HCT116 (cell line): ENCODE measurements at regions not wholly inside any gene's neighbourhood (a gene's known extent, or its start where the extent isn't known, plus 50 kb on each side); places are given as distances from the start of the nearest gene placed in this dataset.

Experiments used
- ATAC-seq: fragments of 200-7000 bp; cut with Tn5 transposase; 2 replicates; pipeline ENCODE4 v1.9.1; 2020; ENCODE audit warnings: mild to moderate bottlenecking, moderate library complexity
- BruUV-seq: library from RNA; stranded (reverse); fragments of 400-500 nt; replicated peaks from 2 replicates; lab custom pipeline; 2021; lab: Mats Ljungman, UMichigan
- CTCF ChIA-PET: fragments of 300-600 bp; sonication (Branson Sonifier 250); formaldehyde crosslinking; loops from one replicate; lab custom pipeline; 2021; ENCODE audit warnings: antibody characterized with exemption; lab: Charles Lee
- POLR2A ChIA-PET: fragments of 300-600, 350-600 bp; sonication (Branson Sonifier 250); formaldehyde crosslinking; loops from one replicate; lab custom pipeline; 2021; ENCODE audit warnings: antibody characterized with exemption; lab: Charles Lee
- RAD21 ChIA-PET, 2 experiments: fragments of 300-600 bp; sonication (Branson Sonifier 250); formaldehyde crosslinking; loops; one replicate each; lab custom pipeline; 2023; ENCODE audit warnings: low total read pairs in 2 of 2; ENCODE audit not compliant: uncharacterized antibody in 2 of 2, unreplicated experiment in 2 of 2, low non-redundant PET in 1 of 2; lab: Charles Lee
- DNase-seq: peaks from one replicate; pipeline ENCODE4 v3.0.0-alpha.2; 2010; ENCODE audit warnings: low read depth, low spot score
- H2AFZ ChIP-seq: fragments of 200-600 bp; shearing (Covaris generic), sonication (generic); 2 replicates; pipeline ENCODE4 v1.6.1; 2017; ENCODE audit warnings: low read depth, mixed run types, mixed read lengths, antibody characterized with exemption, low read length; ENCODE audit not compliant: poor library complexity, severe bottlenecking
- H3K27ac ChIP-seq: 2 replicates; pipeline ENCODE4 v1.5.1; 2012; ENCODE audit warnings: low read depth, low read length
- H3K27me3 ChIP-seq: fragments of 200-600 bp; sonication (generic); 2 replicates; pipeline ENCODE4 v1.6.1; 2016; ENCODE audit warnings: mixed run types, low read length, mixed read lengths; ENCODE audit not compliant: insufficient read depth
- H3K36me3 ChIP-seq, 2 experiments: fragments of 200-500 bp in 1 of 2; fragments of 200-600 bp in 1 of 2; sonication (Bioruptor generic) in 1 of 2; sonication (generic) in 1 of 2; 2 replicates each; pipeline versions ENCODE4 v1.5.1 to v1.6.1; 2014 to 2016; ENCODE audit warnings: low read length in 2 of 2, inconsistent platforms in 1 of 2, mixed read lengths in 1 of 2, mixed run types in 1 of 2; ENCODE audit not compliant: insufficient read depth in 2 of 2, control insufficient read depth in 1 of 2
- H3K4me1 ChIP-seq, 2 experiments: fragments of 200-600 bp in 1 of 2; sonication (generic) in 1 of 2; 2 replicates each; pipeline versions ENCODE4 v1.5.1 to v1.6.1; 2012 to 2017; ENCODE audit warnings: low read length in 2 of 2, inconsistent platforms in 1 of 2, mild to moderate bottlenecking in 1 of 2, mixed read lengths in 1 of 2, mixed run types in 1 of 2, moderate library complexity in 1 of 2; ENCODE audit not compliant: insufficient read depth in 2 of 2, control insufficient read depth in 1 of 2
- H3K4me2 ChIP-seq: fragments of 200-600 bp; sonication (generic); 2 replicates; pipeline ENCODE4 v1.6.1; 2017; ENCODE audit warnings: mixed run types, low read length, mixed read lengths
- H3K4me3 ChIP-seq, 2 experiments: fragments of 200-600 bp in 1 of 2; sonication (generic) in 1 of 2; replicated peaks in 1 of 2; 2 replicates each; pipeline ENCODE4 v1.5.1; 2011 to 2016; ENCODE audit warnings: low read length in 2 of 2, control low read depth in 1 of 2, low read depth in 1 of 2, mild to moderate bottlenecking in 1 of 2, mixed read lengths in 1 of 2, mixed run types in 1 of 2
- H3K79me2 ChIP-seq: fragments of 200-600 bp; sonication (generic); 2 replicates; pipeline ENCODE4 v1.6.1; 2017; ENCODE audit warnings: mild to moderate bottlenecking, mixed run types, low read length, moderate library complexity, mixed read lengths; ENCODE audit not compliant: insufficient read depth
- H3K9ac ChIP-seq: fragments of 200-600 bp; sonication (generic); 2 replicates; pipeline ENCODE4 v1.6.1; 2016; ENCODE audit warnings: low read length, mixed read lengths
- H3K9me2 ChIP-seq: fragments of 200-600 bp; sonication (generic), shearing (Covaris generic); 2 replicates; pipeline ENCODE4 v1.6.1; 2017; ENCODE audit warnings: mixed run types, mild to moderate bottlenecking, moderate library complexity; ENCODE audit not compliant: insufficient read depth
- H3K9me3 ChIP-seq, 2 experiments: fragments of 200-500 bp in 1 of 2; fragments of 200-600 bp in 1 of 2; sonication (Bioruptor generic) in 1 of 2; sonication (generic) in 1 of 2; 2 replicates each; pipeline ENCODE4 v1.6.1; 2014 to 2017; ENCODE audit warnings: low read length in 2 of 2, mixed read lengths in 2 of 2, inconsistent platforms in 1 of 2, low read depth in 1 of 2, mild to moderate bottlenecking in 1 of 2, mixed run types in 1 of 2, moderate library complexity in 1 of 2; ENCODE audit not compliant: control insufficient read depth in 1 of 2, insufficient read depth in 1 of 2
- H4K20me1 ChIP-seq: fragments of 200-600 bp; sonication (generic), shearing (Covaris generic); 2 replicates; pipeline ENCODE4 v1.6.1; 2017; ENCODE audit warnings: mixed run types, mild to moderate bottlenecking, moderate library complexity; ENCODE audit not compliant: insufficient read depth
- ATF3 ChIP-seq: IDR thresholded peaks from 2 replicates; pipeline ENCODE4 v1.6.1; 2012
- CBX3 ChIP-seq: IDR thresholded peaks from 2 replicates; pipeline ENCODE4 v1.6.1; 2012; ENCODE audit warnings: low read depth
- CEBPB ChIP-seq: IDR thresholded peaks from 2 replicates; pipeline ENCODE4 v1.6.1; 2012; ENCODE audit warnings: low read depth
- CTCF ChIP-seq, 3 experiments: fragments of 200-600 bp in 1 of 3; sonication (generic) in 1 of 3; IDR thresholded peaks in 2 of 3; conservative IDR thresholded peaks in 1 of 3; 2 replicates each; pipeline ENCODE4 v1.5.1; 2012 to 2017; ENCODE audit warnings: low read depth in 2 of 3, low read length in 2 of 3, antibody characterized with exemption in 1 of 3, borderline replicate concordance in 1 of 3, control low read depth in 1 of 3, mild to moderate bottlenecking in 1 of 3, mixed read lengths in 1 of 3, mixed run types in 1 of 3, moderate library complexity in 1 of 3; ENCODE audit not compliant: insufficient read depth in 1 of 3
- EGR1 ChIP-seq: IDR thresholded peaks from 2 replicates; pipeline ENCODE4 v1.6.1; 2012; ENCODE audit warnings: low read depth
- ELF1 ChIP-seq: IDR thresholded peaks from 2 replicates; pipeline ENCODE4 v1.6.1; 2012; ENCODE audit warnings: low read depth, borderline replicate concordance
- EZH2 ChIP-seq: fragments of 200-600 bp; sonication (generic); IDR thresholded peaks from 2 replicates; pipeline ENCODE4 v1.6.1; 2017; ENCODE audit warnings: antibody characterized with exemption, mixed run types
- EZH2phosphoT487 ChIP-seq: fragments of 200-600 bp; IDR thresholded peaks from 2 replicates; pipeline ENCODE4 v1.6.1; 2018; ENCODE audit warnings: antibody characterized with exemption, borderline replicate concordance
- FOSL1 ChIP-seq: IDR thresholded peaks from 2 replicates; pipeline ENCODE4 v1.6.1; 2012; ENCODE audit warnings: low read depth
- JUND ChIP-seq: IDR thresholded peaks from 2 replicates; pipeline ENCODE4 v1.6.1; 2012
- MAX ChIP-seq: IDR thresholded peaks from 2 replicates; pipeline ENCODE4 v1.6.1; 2012
- POLR2A ChIP-seq: IDR thresholded peaks from 2 replicates; pipeline ENCODE4 v1.7.0; 2011; ENCODE audit warnings: borderline replicate concordance; ENCODE audit not compliant: insufficient read depth, insufficient read length; ENCODE audit errors: extremely low read depth
- RAD21 ChIP-seq: IDR thresholded peaks from 2 replicates; pipeline ENCODE4 v1.6.1; 2012; ENCODE audit warnings: low read depth, mild to moderate bottlenecking
- SIN3A ChIP-seq: IDR thresholded peaks from 2 replicates; pipeline ENCODE4 v1.6.1; 2012; ENCODE audit warnings: low read depth
- SP1 ChIP-seq: IDR thresholded peaks from 2 replicates; pipeline ENCODE4 v1.6.1; 2012; ENCODE audit warnings: low read depth
- SRF ChIP-seq: IDR thresholded peaks from 2 replicates; pipeline ENCODE4 v1.6.1; 2012; ENCODE audit warnings: low read depth
- TCF7L2 ChIP-seq: IDR thresholded peaks from 2 replicates; pipeline ENCODE4 v1.7.0; 2011; ENCODE audit warnings: borderline replicate concordance, inconsistent platforms; ENCODE audit not compliant: insufficient read depth, insufficient read length; ENCODE audit errors: extremely low read depth
- YY1 ChIP-seq: IDR thresholded peaks from 2 replicates; pipeline ENCODE4 v1.6.1; 2011; ENCODE audit warnings: low read length, low read depth, moderate library complexity, mild to moderate bottlenecking; ENCODE audit not compliant: insufficient replicate concordance; ENCODE audit errors: extremely low read depth
- ZBTB33 ChIP-seq: IDR thresholded peaks from 2 replicates; pipeline ENCODE4 v1.6.1; 2011; ENCODE audit warnings: mild to moderate bottlenecking, low read length, moderate library complexity; ENCODE audit not compliant: insufficient replicate concordance; ENCODE audit errors: extremely low read depth
- ZNF274 ChIP-seq: fragments of 200-500 bp; sonication (Bioruptor generic); IDR thresholded peaks from 2 replicates; pipeline ENCODE4 v1.6.1; 2014; ENCODE audit warnings: mild to moderate bottlenecking, low read depth, low read length, inconsistent platforms
- intact Hi-C: fragments of 100-400 bp; cut with micrococcal nuclease; formaldehyde crosslinking; loops from 2 replicates; pipeline ENCODE4 v1.10.0; 2022

- TF ChIP-seq YY1, result no peak
- no peak for TF ChIP-seq EZH2
- no peak for TF ChIP-seq ELF1
- no peak for TF ChIP-seq JUND
- TF ChIP-seq ATF3, result no peak
- no peak for TF ChIP-seq CEBPB
Observed at GRCh38 chr1:239539812-239540211, 153.4 kb downstream of the CHRM3 start (continued).

- Histone ChIP-seq H3K36me3 (no peaks in the 10 kb centered on the region), H3K4me2 (no peak overlapping the region), H3K4me3 (no peak overlapping the region), H2AFZ (no peak overlapping the region), H3K9me2 (no peaks in the 10 kb centered on the region), H3K27ac (no peak overlapping the region), H3K9ac (no peak overlapping the region), H3K9me3 (peaks cover 10 to 32% of the 10 kb centered on the region in 2 experiments; a peak in 2 of 4 replicates), H3K27me3 (no peaks in the 10 kb centered on the region), H3K79me2 (no peaks in the 10 kb centered on the region), H3K4me1 (no peaks in the 10 kb centered on the region), H4K20me1 (no peaks in the 10 kb centered on the region)
- ChIA-PET POLR2A (no interaction called here), CTCF (no interaction called here), RAD21 (no interaction called here)
- TF ChIP-seq TCF7L2 (no peak), ZNF274 (no peak), FOSL1 (no peak), POLR2A (no peak), CEBPB (no peak), RAD21 (no peak), SRF (no peak), EGR1 (no peak), ATF3 (no peak), ZBTB33 (no peak), EZH2phosphoT487 (no peak), SIN3A (no peak), JUND (no peak), MAX (no peak), ELF1 (no peak), CBX3 (no peak), YY1 (no peak), CTCF (IDR thresholded peaks at IDR 0.05 in 2 of 3, conservative IDR thresholded peaks at IDR 0.05 in 1 of 3; ENCODE audit: borderline replicate concordance in 1 of 3, insufficient read depth in 1 of 3, low read depth in 2 of 3, low read length in 2 of 3) (no peak), SP1 (no peak), EZH2 (no peak)
- intact Hi-C loops, result no loop called here
- ATAC-seq (no peak), DNase-seq (no peak)
- BruUV-seq, result no TSS peak
Observed at GRCh38 chr1:239543873-239544272, 157.5 kb downstream of the CHRM3 start.
